Gastrocnemius medialis (tissue), 4 donors: ENCODE measurements at regions not wholly inside any gene's neighbourhood (a gene's known extent, or its start where the extent isn't known, plus 50 kb on each side); places are given as distances from the start of the nearest gene placed in this dataset.

ENCODE experiments used
- ATAC-seq, 2 donors: fragments of 150-250 bp; one replicate each; pipeline ENCODE4 v1.9.1; 2016
- DNase-seq, 2 donors: peaks; one replicate each; pipeline ENCODE4 v3.0.0-alpha.2; 2019
- H3K27ac ChIP-seq, 4 donors: fragments of 200-600 bp; sonication (generic); 1 replicate in 1 of 4; 2 replicates in 3 of 4; pipeline ENCODE4 v1.5.1; 2016 to 2018; ENCODE audit warnings: mild to moderate bottlenecking in 2 of 4, moderate library complexity in 1 of 4
- H3K27me3 ChIP-seq, 3 donors: fragments of 200-600 bp; sonication (generic) in 2 of 3; 1 replicate in 1 of 3; 2 replicates in 2 of 3; pipeline versions ENCODE4 v1.5.1 to v1.6.0; 2016 to 2019; ENCODE audit warnings: mild to moderate bottlenecking in 1 of 3, moderate library complexity in 1 of 3
- H3K36me3 ChIP-seq, 2 donors: fragments of 200-600 bp; sonication (generic) in 1 of 2; one replicate each; pipeline ENCODE4 v1.5.1; 2017 to 2018
- H3K4me1 ChIP-seq, 2 donors: fragments of 200-600 bp; sonication (generic) in 1 of 2; one replicate each; pipeline ENCODE4 v1.5.1; 2016 to 2017; ENCODE audit warnings: mild to moderate bottlenecking in 2 of 2
- H3K4me3 ChIP-seq, 4 donors: fragments of 200-600 bp; sonication (generic) in 3 of 4; 1 replicate in 1 of 4; 2 replicates in 3 of 4; pipeline ENCODE4 v1.5.1; 2016 to 2019; ENCODE audit warnings: mild to moderate bottlenecking in 2 of 4
- H3K9me3 ChIP-seq, 3 donors: fragments of 200-600 bp; sonication (generic) in 2 of 3; 1 replicate in 1 of 3; 2 replicates in 2 of 3; pipeline ENCODE4 v1.5.1; 2016 to 2019
- POLR2A ChIP-seq, 2 donors: fragments of 450-650 bp; IDR thresholded peaks; one replicate each; pipeline ENCODE4 v1.6.1; 2017; ENCODE audit warnings: antibody characterized with exemption in 2 of 2, mild to moderate bottlenecking in 2 of 2, moderate library complexity in 2 of 2
- in situ Hi-C, 4 donors: fragments of 200-750 bp; cut with MboI; loops; one replicate each; pipeline versions ENCODE4 v1.15.0 to v1.8.0; 2017; ENCODE audit warnings: low sequenced_read_pairs in 4 of 4
- intact Hi-C: fragments of 100-400 bp; cut with DNase I; formaldehyde crosslinking; loops from one replicate; pipeline ENCODE4 v1.15.1; 2023; ENCODE audit warnings: low total_unique reads
- TF ChIP-seq, protein P1 (sequence below), 5 experiments: fragments of 450-650 bp in 3 of 5; fragments of 200-600 bp in 2 of 5; sonication (generic) in 2 of 5; IDR thresholded peaks in 4 of 5; conservative IDR thresholded peaks in 1 of 5; 1 replicate in 4 of 5; 2 replicates in 1 of 5; pipeline ENCODE4 v1.5.1; 2016 to 2019; ENCODE audit warnings: antibody characterized with exemption in 5 of 5, mild to moderate bottlenecking in 3 of 5, moderate library complexity in 3 of 5

DNA sequence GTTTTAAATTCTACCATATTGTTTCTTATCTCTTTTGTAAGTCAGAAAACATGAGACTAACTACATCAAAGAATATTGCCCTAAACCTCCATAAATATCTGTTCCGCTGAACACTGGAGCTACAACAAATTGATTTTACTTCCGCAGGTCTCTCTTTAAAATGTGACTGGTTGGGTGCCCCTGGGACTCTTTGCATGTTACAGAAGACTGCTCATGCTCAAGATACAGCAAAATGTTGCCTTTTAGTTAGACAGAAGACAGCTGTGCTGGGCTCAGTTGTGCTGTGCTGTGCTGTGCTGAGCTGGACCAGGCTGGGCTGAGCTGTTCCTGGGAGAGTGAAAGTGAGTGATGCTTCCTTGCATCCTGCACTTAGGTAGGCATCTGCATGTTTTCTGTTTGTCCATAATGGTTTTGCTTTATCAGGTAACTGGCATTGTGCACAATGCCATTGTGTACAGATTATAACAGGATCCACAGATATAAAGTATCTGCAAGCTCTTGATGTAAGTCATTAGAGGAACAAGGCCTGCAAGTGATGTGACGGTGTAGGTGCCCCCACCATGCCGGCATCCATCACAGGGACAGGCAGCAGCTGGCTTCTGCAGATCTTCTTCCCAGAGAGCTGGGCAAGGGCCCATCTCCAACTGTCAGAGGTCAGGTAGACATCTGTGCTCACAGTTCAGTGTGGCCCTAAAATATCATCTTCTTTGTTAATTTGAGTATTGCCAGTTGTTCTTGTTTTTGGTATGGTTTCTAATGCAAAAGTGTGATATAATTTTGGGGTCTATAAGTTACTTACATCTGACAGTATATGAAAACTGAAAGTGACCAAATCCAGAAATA is 972.5 kb upstream of the CELF2 start:
- in situ Hi-C loops = no loop called here
- no peaks in the 10 kb centered on the region for H3K4me1 ChIP-seq
- H3K27me3 ChIP-seq = no peaks in the 10 kb centered on the region
- intact Hi-C loops = no loop called here
- no peak for DNase-seq
- TF ChIP-seq, protein P1, sequence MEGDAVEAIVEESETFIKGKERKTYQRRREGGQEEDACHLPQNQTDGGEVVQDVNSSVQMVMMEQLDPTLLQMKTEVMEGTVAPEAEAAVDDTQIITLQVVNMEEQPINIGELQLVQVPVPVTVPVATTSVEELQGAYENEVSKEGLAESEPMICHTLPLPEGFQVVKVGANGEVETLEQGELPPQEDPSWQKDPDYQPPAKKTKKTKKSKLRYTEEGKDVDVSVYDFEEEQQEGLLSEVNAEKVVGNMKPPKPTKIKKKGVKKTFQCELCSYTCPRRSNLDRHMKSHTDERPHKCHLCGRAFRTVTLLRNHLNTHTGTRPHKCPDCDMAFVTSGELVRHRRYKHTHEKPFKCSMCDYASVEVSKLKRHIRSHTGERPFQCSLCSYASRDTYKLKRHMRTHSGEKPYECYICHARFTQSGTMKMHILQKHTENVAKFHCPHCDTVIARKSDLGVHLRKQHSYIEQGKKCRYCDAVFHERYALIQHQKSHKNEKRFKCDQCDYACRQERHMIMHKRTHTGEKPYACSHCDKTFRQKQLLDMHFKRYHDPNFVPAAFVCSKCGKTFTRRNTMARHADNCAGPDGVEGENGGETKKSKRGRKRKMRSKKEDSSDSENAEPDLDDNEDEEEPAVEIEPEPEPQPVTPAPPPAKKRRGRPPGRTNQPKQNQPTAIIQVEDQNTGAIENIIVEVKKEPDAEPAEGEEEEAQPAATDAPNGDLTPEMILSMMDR (IDR thresholded peaks at IDR 0.05 in 4 of 5, conservative IDR thresholded peaks at IDR 0.05 in 1 of 5) = no peak
- TF ChIP-seq POLR2A (IDR thresholded peaks at IDR 0.05) = no peak
- no peaks in the 10 kb centered on the region for H3K9me3 ChIP-seq
- H3K27ac ChIP-seq = no peak overlapping the region
- H3K4me3 ChIP-seq = no peak overlapping the region
- no peak for ATAC-seq
- H3K36me3 ChIP-seq = no peaks in the 10 kb centered on the region

DNA sequence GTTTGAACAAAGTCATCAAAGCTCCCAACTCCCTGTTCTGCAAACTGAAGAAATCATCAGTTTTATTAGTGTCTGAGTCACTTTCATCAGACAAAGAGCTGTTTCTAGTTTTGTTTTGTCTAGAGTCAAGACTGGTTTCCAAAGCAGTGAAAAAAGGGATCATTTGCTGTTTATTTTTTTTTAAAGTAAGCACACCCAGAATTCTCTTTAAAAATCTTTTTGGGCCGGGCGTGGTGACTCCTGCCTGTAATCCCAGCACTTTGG is 972.0 kb upstream of the CELF2 start:
- Histone ChIP-seq H3K4me1 (no peaks in the 10 kb centered on the region), H3K27me3 (no peaks in the 10 kb centered on the region), H3K27ac (no peak overlapping the region), H3K4me3 (no peak overlapping the region), H3K36me3 (no peaks in the 10 kb centered on the region), H3K9me3 (no peaks in the 10 kb centered on the region)
- ATAC-seq = no peak
- intact Hi-C loops (no loop called here), in situ Hi-C loops (no loop called here)
- TF ChIP-seq POLR2A (IDR thresholded peaks at IDR 0.05) = no peak
- TF ChIP-seq, protein P1 (IDR thresholded peaks at IDR 0.05 in 4 of 5, conservative IDR thresholded peaks at IDR 0.05 in 1 of 5) = no peak
- no peak for DNase-seq

DNA sequence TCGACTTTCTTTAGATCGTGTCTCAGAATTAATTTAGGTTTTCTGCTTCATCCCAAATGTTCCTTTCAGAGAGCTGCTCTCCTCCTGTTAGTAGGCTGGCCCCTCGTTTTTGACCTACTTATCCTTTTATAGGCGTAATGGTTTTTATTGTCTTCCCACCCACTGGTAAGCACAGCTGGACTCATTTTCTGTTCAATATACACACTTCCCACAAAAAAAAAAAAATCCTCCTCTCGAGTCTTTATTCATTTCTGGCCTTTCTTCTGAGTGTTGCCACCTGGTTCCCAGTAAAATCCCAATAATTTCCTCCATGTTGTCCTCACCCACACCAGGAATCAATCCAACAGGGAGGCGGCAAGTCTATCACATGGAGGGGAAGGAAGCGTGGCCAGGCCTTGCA is 970.2 kb upstream of the CELF2 start:
- Histone ChIP-seq H3K27ac (no peak overlapping the region), H3K36me3 (no peaks in the 10 kb centered on the region), H3K4me3 (no peak overlapping the region), H3K4me1 (no peaks in the 10 kb centered on the region), H3K27me3 (no peaks in the 10 kb centered on the region), H3K9me3 (no peaks in the 10 kb centered on the region)
- DNase-seq = no peak
- no peak for ATAC-seq
- in situ Hi-C loops = no loop called here
- TF ChIP-seq, protein P1 (IDR thresholded peaks at IDR 0.05 in 4 of 5, conservative IDR thresholded peaks at IDR 0.05 in 1 of 5) = no peak
- no peak for TF ChIP-seq POLR2A (IDR thresholded peaks at IDR 0.05)
- intact Hi-C loops = no loop called here

DNA sequence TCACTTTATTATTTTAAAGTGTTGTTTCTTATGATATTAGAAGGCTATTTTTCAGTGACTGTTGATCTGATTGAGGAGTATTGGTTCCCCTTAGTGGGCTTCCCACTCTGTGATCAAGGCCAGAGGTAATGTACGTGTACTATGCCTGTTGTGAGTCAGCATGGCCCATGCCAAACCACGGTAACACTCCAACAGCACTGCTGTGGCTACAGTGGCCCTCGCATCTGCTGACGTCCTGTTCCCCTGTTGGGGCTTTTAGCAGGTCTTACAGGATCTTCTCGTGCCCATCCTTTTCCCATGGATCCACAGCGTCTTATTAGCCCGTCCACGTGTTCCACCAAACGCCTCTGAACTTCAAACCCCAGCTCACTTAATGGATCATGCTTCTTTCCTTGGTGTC is 964.6 kb upstream of the CELF2 start:
- no peaks in the 10 kb centered on the region for H3K9me3 ChIP-seq
- no peak for TF ChIP-seq POLR2A (IDR thresholded peaks at IDR 0.05)
- TF ChIP-seq, protein P1 (IDR thresholded peaks at IDR 0.05 in 4 of 5, conservative IDR thresholded peaks at IDR 0.05 in 1 of 5) = no peak

DNA sequence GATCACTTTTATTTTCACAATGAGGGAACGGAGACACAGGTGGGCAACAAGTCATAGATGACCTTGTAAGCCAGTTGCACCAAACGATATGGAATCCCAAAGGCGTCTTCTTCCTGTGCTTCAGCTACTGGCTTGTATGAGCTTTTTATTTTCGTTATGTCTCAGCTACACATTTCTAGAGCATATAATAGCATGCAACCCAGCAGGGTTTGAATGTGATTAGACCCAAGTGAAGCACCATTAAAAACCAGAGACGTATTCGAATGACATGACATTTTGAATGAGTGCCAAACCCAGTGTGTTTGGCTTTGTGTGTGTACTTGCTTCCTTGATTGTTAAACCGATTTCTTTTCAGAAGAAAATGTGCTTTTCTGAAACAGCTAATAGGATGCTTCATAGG is 963.2 kb upstream of the CELF2 start:
- in situ Hi-C loops = no loop called here
- Histone ChIP-seq H3K27me3 (no peaks in the 10 kb centered on the region), H3K27ac (no peak overlapping the region), H3K4me3 (no peak overlapping the region), H3K36me3 (no peaks in the 10 kb centered on the region), H3K9me3 (no peaks in the 10 kb centered on the region), H3K4me1 (no peaks in the 10 kb centered on the region)
- TF ChIP-seq, protein P1 (IDR thresholded peaks at IDR 0.05 in 4 of 5, conservative IDR thresholded peaks at IDR 0.05 in 1 of 5) = no peak
- TF ChIP-seq POLR2A (IDR thresholded peaks at IDR 0.05) = no peak
- ATAC-seq (no peak), DNase-seq (no peak)
- intact Hi-C loops = no loop called here

More for the DNA sequence above, 964.6 kb upstream of the CELF2 start:
- no peaks in the 10 kb centered on the region for H3K27me3 ChIP-seq
- in situ Hi-C loops (no loop called here), intact Hi-C loops (no loop called here)
- DNase-seq = no peak
- no peaks in the 10 kb centered on the region for H3K4me1 ChIP-seq
- no peak for ATAC-seq
- no peaks in the 10 kb centered on the region for H3K36me3 ChIP-seq
- H3K27ac ChIP-seq = no peak overlapping the region
- no peak overlapping the region for H3K4me3 ChIP-seq
